SK-N-SH treated with all-trans-retinoic acid at 6 μM for 48 hours (cell line): ENCODE measurements at regions not wholly inside any gene's neighbourhood (a gene's known extent, or its start where the extent isn't known, plus 50 kb on each side); places are given as distances from the start of the nearest gene placed in this dataset.

Source experiments
- ARNTL ChIP-seq: fragments of 450-650 bp; formaldehyde crosslinking; IDR thresholded peaks from 2 replicates; pipeline ENCODE4 v1.5.0; 2020; ENCODE audit warnings: low read depth, mild to moderate bottlenecking, moderate library complexity, borderline replicate concordance
- CREB5 ChIP-seq: fragments of 250-450 bp; sonication (Bioruptor Pico); IDR thresholded peaks from 2 replicates; pipeline ENCODE4 v1.5.1; 2020; ENCODE audit warnings: low read depth, mild to moderate bottlenecking, moderate library complexity
- CSDC2 ChIP-seq: fragments of 250-450 bp; sonication (Bioruptor Pico); IDR thresholded peaks from 2 replicates; pipeline ENCODE4 v1.5.0; 2020; ENCODE audit warnings: mild to moderate bottlenecking, moderate library complexity
- ISL1 ChIP-seq: fragments of 250-450 bp; sonication (Bioruptor Pico); IDR thresholded peaks from 2 replicates; pipeline ENCODE4 v2.1.2; 2022; ENCODE audit warnings: mild to moderate bottlenecking, moderate library complexity
- POU6F1 ChIP-seq: fragments of 250-450 bp; sonication (Bioruptor Pico); IDR thresholded peaks from 2 replicates; pipeline ENCODE4 v1.8.0; 2021; ENCODE audit warnings: low read depth, mild to moderate bottlenecking, moderate library complexity, borderline replicate concordance
- PPARA ChIP-seq: fragments of 250-450 bp; sonication (Bioruptor Pico); IDR thresholded peaks from 2 replicates; pipeline ENCODE4 v1.5.0; 2020; ENCODE audit warnings: mild to moderate bottlenecking, borderline replicate concordance
- RARB ChIP-seq: fragments of 250-450 bp; sonication (Bioruptor Pico); IDR thresholded peaks from 2 replicates; pipeline ENCODE4 v1.8.0; 2021; ENCODE audit warnings: mild to moderate bottlenecking, moderate library complexity
- SNAI2 ChIP-seq: fragments of 250-450 bp; sonication (Bioruptor Pico); IDR thresholded peaks from 2 replicates; pipeline ENCODE4 v1.5.0; 2020; ENCODE audit warnings: mild to moderate bottlenecking, moderate library complexity
- ZFP3 ChIP-seq: fragments of 250-450 bp; sonication (Bioruptor Pico); IDR thresholded peaks from 2 replicates; pipeline ENCODE4 v1.5.0; 2020; ENCODE audit warnings: mild to moderate bottlenecking, moderate library complexity
- ZNF70 ChIP-seq: fragments of 450-650 bp; formaldehyde crosslinking; IDR thresholded peaks from 2 replicates; pipeline ENCODE4 v1.5.0; 2020; ENCODE audit warnings: mild to moderate bottlenecking, moderate library complexity
- TF ChIP-seq, protein P1 (sequence below): fragments of 250-450 bp; sonication (Bioruptor Pico); IDR thresholded peaks from 2 replicates; pipeline ENCODE4 v1.8.0; 2020; ENCODE audit warnings: mild to moderate bottlenecking, moderate library complexity, borderline replicate concordance

DNA sequence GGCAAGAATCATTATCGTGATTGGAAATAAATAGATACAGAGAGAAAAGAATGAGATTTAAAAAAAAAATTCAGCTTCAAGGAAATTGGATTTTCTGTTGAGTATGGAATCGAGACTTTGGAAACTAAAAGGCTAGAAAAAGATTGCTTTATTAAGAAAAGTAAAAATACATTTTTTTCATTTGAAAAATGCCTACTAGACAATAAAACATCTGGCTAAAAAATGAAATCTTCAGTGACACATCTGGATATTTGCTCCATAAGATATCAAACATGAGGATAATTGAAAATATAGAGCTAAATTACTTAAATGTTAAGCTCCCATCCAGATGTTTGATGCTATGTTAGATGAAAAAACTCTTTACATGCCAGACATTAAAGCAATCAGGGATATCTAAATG is 879.5 kb downstream of the TSN start:
- TF ChIP-seq ARNTL (CRISPR knock-in tag) (no peak), CSDC2 (no peak), PPARA (CRISPR knock-in tag) (no peak), RARB (CRISPR knock-in tag) (no peak), ZNF70 (CRISPR knock-in tag) (no peak), ZFP3 (CRISPR knock-in tag) (no peak), POU6F1 (CRISPR knock-in tag) (no peak), CREB5 (no peak), SNAI2 (CRISPR knock-in tag) (no peak), ISL1 (CRISPR knock-in tag) (no peak)
- TF ChIP-seq, protein P1, sequence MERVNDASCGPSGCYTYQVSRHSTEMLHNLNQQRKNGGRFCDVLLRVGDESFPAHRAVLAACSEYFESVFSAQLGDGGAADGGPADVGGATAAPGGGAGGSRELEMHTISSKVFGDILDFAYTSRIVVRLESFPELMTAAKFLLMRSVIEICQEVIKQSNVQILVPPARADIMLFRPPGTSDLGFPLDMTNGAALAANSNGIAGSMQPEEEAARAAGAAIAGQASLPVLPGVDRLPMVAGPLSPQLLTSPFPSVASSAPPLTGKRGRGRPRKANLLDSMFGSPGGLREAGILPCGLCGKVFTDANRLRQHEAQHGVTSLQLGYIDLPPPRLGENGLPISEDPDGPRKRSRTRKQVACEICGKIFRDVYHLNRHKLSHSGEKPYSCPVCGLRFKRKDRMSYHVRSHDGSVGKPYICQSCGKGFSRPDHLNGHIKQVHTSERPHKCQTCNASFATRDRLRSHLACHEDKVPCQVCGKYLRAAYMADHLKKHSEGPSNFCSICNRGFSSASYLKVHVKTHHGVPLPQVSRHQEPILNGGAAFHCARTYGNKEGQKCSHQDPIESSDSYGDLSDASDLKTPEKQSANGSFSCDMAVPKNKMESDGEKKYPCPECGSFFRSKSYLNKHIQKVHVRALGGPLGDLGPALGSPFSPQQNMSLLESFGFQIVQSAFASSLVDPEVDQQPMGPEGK = no peak
